GM12801 (cell line): ENCODE measurements at regions not wholly inside any gene's neighbourhood (a gene's known extent, or its start where the extent isn't known, plus 50 kb on each side); places are given as distances from the start of the nearest gene placed in this dataset.

Source experiments
- CTCF ChIP-seq: IDR thresholded peaks from one replicate; pipeline ENCODE4 v1.5.1; 2011; ENCODE audit warnings: control low read depth; ENCODE audit not compliant: insufficient read length; ENCODE audit errors: extremely low read depth

- TF ChIP-seq CTCF = no peak
These were observed 2209.2 kb downstream of the MAT2B start for GRCh38 chr5:165714598-165714997.

- TF ChIP-seq CTCF = no peak
These were observed 2215.5 kb downstream of the MAT2B start for GRCh38 chr5:165720901-165721300.

GRCh38 chr5:165722401-165722800, 2217.0 kb downstream of the MAT2B start:
- TF ChIP-seq CTCF = no peak

GRCh38 chr5:165723931-165724330, 2218.5 kb downstream of the MAT2B start:
- no peak for TF ChIP-seq CTCF

- no peak for TF ChIP-seq CTCF
These were observed 2223.0 kb downstream of the MAT2B start for GRCh38 chr5:165728425-165728824.

- no peak for TF ChIP-seq CTCF
These were observed 2230.0 kb downstream of the MAT2B start for GRCh38 chr5:165735388-165735787.

DNA sequence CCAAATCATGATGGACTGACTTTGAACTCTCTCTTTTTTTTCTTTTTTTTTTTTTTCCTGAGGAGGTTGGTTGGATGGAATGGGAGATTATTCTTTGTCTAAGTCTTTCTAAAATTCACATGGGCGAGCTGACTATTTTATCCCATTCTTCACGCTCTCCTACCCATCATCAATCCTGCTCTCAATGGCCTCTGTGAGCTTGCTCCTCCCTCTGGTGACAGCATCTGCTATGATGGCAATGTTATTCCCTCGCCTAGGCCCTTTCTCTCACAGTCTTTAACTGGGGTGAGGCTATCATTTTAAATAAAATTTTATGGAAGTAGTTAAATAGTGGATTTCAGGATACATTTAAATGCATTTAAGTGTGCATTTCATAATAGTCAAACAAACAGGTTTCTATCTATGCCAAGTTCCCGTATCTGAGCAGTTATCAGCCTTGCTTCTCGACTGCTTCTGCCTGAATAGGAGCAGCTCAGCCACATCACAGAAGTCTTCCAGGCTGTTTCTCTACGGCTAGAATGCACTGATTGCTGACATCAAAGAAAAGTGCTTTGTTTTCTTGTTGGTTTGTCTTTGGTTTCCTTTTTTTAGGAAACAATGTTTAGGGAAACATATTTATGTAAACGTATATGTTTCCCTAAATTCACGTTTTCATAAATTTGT, 2233.8 kb downstream of the MAT2B start:
- no peak for TF ChIP-seq CTCF
